GM12875 (cell line): ENCODE measurements at regions not wholly inside any gene's neighbourhood (a gene's known extent, or its start where the extent isn't known, plus 50 kb on each side); places are given as distances from the start of the nearest gene placed in this dataset.

Experiments
- H3K4me3 ChIP-seq: one replicate; pipeline ENCODE4 v1.5.1; 2011; ENCODE audit warnings: low read depth, low read length, control low read depth
- TF ChIP-seq, protein P1 (sequence below): IDR thresholded peaks from 2 replicates; pipeline ENCODE4 v1.5.1; 2011; ENCODE audit warnings: low read depth, mild to moderate bottlenecking, control low read depth, inconsistent platforms, low read length, moderate library complexity, borderline replicate concordance; ENCODE audit not compliant: insufficient read depth

DNA sequence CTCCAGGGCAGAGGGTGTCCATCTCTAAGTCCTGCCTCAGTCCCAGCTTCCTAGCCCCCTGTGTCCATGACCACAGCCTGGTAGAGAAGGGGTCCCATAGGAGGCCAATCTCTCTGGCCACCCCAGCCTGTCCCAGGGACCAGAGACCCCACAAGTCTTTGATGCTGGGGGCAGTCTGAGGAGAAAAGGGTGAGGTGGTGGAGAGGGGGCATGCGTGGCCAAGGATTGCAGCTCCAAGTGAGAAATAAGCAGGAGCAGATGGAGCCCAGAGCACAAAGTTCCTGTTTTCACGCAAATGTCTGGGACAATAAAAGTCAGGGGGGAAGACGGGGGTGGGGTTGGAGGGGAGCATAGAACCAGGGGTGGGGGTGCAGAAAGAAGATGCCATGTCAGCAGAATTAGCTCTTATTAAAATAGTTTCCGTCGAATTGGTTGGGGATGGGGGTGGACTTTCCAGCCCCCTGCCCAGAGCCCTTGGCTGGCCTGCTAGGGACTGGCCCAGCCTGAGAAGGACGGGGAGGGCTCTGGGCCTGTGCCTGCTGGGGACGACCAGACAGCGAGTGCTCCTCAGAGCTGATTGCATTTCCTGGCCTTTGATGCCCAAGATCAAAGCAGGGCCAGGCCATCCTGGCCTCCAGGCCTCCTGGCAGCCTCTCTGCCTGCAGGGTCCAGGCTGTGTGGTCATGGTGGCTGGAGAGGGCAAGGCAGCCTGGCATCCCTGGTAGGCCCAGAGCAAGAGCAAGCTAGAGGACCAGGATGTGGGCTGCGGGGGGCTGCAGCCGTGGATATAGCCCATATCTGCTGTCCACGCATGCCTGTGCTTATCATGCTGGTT, 337.1 kb downstream of the DYSF start:
- no peak overlapping the region for H3K4me3 ChIP-seq
- TF ChIP-seq, protein P1, sequence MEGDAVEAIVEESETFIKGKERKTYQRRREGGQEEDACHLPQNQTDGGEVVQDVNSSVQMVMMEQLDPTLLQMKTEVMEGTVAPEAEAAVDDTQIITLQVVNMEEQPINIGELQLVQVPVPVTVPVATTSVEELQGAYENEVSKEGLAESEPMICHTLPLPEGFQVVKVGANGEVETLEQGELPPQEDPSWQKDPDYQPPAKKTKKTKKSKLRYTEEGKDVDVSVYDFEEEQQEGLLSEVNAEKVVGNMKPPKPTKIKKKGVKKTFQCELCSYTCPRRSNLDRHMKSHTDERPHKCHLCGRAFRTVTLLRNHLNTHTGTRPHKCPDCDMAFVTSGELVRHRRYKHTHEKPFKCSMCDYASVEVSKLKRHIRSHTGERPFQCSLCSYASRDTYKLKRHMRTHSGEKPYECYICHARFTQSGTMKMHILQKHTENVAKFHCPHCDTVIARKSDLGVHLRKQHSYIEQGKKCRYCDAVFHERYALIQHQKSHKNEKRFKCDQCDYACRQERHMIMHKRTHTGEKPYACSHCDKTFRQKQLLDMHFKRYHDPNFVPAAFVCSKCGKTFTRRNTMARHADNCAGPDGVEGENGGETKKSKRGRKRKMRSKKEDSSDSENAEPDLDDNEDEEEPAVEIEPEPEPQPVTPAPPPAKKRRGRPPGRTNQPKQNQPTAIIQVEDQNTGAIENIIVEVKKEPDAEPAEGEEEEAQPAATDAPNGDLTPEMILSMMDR: no peak

DNA sequence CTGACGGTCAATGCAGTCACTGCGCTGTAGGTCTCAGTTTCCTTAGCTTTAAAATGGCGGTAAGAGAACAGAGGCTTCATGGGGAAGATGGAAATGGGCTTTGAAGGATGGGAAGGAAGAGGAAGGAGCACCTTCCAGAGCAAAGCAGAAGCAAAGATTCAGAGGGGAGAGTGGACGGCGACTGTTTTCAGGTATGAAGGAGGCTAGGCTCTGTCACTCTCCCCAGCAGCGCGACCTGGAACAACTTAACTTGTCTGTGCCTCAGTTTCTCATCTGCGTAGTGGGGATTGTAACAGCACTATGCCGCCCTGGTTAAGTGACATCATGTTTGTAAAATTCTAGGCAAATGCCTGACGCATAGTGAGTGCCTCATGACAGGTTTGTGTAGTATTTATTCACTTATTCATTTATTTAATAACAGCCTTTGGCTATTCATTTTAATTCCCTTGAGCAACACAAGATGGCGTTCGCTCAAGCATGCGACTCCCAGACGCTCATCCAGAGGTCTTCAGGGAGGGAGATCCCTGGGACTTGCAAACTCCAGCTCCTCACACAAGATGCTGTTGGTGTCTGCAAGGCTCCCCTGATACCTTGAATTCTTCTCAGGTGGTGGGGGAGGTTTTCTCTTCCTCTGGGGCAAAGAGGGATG, 336.3 kb downstream of the DYSF start:
- TF ChIP-seq, protein P1: no peak
- H3K4me3 ChIP-seq: no peak overlapping the region

GRCh38 chr2:71788601-71789240, 335.4 kb downstream of the DYSF start:
- TF ChIP-seq, protein P1: no peak

DNA sequence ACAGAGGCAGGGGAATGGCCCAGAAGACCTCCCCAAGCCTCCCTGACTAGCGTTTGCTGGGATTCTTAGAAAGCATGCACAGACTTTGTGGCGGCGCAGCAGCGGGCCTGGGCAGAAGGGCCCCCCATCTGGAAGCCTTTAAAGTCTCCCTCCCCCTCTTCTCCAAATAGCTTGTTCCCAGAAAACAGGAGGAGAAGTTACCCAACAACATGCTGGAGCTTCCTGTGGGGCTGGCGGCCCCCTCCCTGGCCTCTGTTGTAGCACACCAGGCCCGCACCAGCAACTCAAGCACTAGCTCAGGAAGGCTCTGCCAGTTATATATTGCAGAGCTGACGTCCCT, 334.8 kb downstream of the DYSF start:
- TF ChIP-seq, protein P1: no peak
- no peak overlapping the region for H3K4me3 ChIP-seq

More at GRCh38 chr2:71788601-71789240, 335.4 kb downstream of the DYSF start:
- no peak overlapping the region for H3K4me3 ChIP-seq

DNA sequence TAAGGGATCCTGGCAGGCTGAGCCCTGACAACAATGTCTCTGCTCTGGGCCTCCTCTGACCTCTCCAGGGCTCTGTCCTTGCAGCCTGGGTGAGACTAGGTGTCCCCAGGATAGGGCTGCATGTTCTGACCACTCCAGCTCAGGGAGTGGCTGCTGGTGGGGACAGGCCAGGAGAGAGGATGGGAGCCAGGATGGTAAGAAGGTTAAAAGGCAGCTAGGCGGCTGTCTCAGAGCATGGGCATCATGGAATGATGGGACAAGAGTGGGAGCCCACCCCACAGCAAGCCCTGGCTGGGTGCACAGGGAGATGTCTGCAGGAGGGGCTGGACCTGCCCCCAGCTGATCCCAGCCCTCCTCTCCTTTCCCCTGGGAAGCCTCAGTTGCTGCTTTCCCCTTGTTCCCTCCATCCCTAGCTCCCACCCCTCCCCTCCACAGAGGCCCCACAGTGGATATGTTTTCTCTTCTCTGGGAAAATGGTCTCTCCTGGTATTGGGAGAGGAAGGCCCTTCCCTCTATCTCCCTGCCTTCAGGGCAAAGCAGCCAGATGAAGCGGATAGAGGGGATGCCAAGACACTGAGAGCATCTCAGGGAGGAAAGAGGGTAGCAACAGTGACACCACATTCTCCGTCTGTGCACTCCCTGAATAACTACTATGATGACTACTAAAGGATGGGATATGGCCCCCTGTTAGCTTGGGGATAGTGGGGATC, 334.3 kb downstream of the DYSF start:
- TF ChIP-seq, protein P1: no peak
- no peak overlapping the region for H3K4me3 ChIP-seq

GRCh38 chr2:71787108-71787415, 333.7 kb downstream of the DYSF start:
- TF ChIP-seq, protein P1: no peak
- no peak overlapping the region for H3K4me3 ChIP-seq
